ENCODE measurements at regions not wholly inside any gene's neighbourhood (a gene's known extent, or its start where the extent isn't known, plus 50 kb on each side); places are given as distances from the start of the nearest gene placed in this dataset.

- peak in 1 of 2 donors; percentile 39 for DNase-seq (ENCODE audit: low read depth in 2 of 2)
These were observed 63.6 kb upstream of the ERRFI1 start for GRCh38 chr1:8089535-8090228.

- DNase-seq (ENCODE audit: low read depth in 2 of 2), result no peak
These were observed 59.9 kb upstream of the ERRFI1 start for GRCh38 chr1:8086055-8086454.

GRCh38 chr1:8084913-8085312, 58.8 kb upstream of the ERRFI1 start:
- no peak for DNase-seq (ENCODE audit: low read depth in 2 of 2)

- DNase-seq (ENCODE audit: low read depth in 2 of 2), result peak in 1 of 2 donors; percentile 76
These were observed 57.8 kb upstream of the ERRFI1 start for GRCh38 chr1:8083739-8084484.

GRCh38 chr1:8082945-8083344, 56.8 kb upstream of the ERRFI1 start:
- DNase-seq (ENCODE audit: low read depth in 2 of 2), result peak; percentile 50 to 63

- peak in 1 of 2 donors; percentile 79 for DNase-seq (ENCODE audit: low read depth in 2 of 2)
These were observed 52.1 kb upstream of the ERRFI1 start for GRCh38 chr1:8078176-8078671.

- DNase-seq (ENCODE audit: low read depth in 2 of 2), result no peak
These were observed 51.5 kb upstream of the ERRFI1 start for GRCh38 chr1:8077602-8078001.

- peak in 1 of 2 donors; percentile 97 for DNase-seq (ENCODE audit: low read depth in 2 of 2)
These were observed 51.0 kb upstream of the ERRFI1 start for GRCh38 chr1:8077120-8077573.

GRCh38 chr1:8076176-8076575, 50.1 kb upstream of the ERRFI1 start:
- no peak for DNase-seq (ENCODE audit: low read depth in 2 of 2)

Measured in dermis microvascular lymphatic vessel endothelial cell (primary cell).